ENCODE measurements at regions not wholly inside any gene's neighbourhood (a gene's known extent, or its start where the extent isn't known, plus 50 kb on each side); places are given as distances from the start of the nearest gene placed in this dataset.

DNA sequence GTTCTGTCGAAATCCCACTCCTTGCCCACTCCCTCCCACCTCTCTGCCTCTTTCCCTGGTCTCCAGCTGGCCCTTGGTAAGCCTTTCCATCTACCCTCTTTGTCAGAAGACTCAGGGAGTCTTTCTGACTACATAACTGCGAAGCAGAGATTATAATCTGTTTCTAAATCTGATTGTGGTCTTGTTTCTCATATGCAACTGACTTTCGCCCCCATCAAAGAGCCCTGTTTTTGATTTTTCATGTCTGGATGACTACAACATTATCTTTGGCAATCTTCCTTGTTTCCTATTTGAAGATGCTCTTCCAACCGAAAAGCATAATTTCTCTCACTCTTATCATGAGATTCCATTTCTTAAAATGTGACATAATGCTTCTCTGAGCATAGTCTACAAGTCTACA is 218.2 kb upstream of the ADAMTSL1 start:
- TF ChIP-seq MTA1 (IDR thresholded peaks at IDR 0.05; ENCODE audit: borderline replicate concordance): no peak
- no peak for TF ChIP-seq SMARCC2 (IDR thresholded peaks at IDR 0.05; ENCODE audit: low read depth)
- no peak for TF ChIP-seq KLF16 (IDR thresholded peaks at IDR 0.05)
- no peak for TF ChIP-seq TAF1 (IDR thresholded peaks at IDR 0.05; ENCODE audit: control insufficient read depth, extremely low read depth, insufficient read depth, low read length, severe bottlenecking)
- TF ChIP-seq ARNT (IDR thresholded peaks at IDR 0.05): no peak
- no peak for TF ChIP-seq PML (IDR thresholded peaks at IDR 0.05; ENCODE audit: low read length)
- no peak for TF ChIP-seq SMC3 (conservative IDR thresholded peaks at IDR 0.05; ENCODE audit: insufficient read depth, low read depth, low read length)
- TF ChIP-seq, protein P1, sequence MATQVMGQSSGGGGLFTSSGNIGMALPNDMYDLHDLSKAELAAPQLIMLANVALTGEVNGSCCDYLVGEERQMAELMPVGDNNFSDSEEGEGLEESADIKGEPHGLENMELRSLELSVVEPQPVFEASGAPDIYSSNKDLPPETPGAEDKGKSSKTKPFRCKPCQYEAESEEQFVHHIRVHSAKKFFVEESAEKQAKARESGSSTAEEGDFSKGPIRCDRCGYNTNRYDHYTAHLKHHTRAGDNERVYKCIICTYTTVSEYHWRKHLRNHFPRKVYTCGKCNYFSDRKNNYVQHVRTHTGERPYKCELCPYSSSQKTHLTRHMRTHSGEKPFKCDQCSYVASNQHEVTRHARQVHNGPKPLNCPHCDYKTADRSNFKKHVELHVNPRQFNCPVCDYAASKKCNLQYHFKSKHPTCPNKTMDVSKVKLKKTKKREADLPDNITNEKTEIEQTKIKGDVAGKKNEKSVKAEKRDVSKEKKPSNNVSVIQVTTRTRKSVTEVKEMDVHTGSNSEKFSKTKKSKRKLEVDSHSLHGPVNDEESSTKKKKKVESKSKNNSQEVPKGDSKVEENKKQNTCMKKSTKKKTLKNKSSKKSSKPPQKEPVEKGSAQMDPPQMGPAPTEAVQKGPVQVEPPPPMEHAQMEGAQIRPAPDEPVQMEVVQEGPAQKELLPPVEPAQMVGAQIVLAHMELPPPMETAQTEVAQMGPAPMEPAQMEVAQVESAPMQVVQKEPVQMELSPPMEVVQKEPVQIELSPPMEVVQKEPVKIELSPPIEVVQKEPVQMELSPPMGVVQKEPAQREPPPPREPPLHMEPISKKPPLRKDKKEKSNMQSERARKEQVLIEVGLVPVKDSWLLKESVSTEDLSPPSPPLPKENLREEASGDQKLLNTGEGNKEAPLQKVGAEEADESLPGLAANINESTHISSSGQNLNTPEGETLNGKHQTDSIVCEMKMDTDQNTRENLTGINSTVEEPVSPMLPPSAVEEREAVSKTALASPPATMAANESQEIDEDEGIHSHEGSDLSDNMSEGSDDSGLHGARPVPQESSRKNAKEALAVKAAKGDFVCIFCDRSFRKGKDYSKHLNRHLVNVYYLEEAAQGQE (IDR thresholded peaks at IDR 0.05; ENCODE audit: borderline replicate concordance): no peak
- TF ChIP-seq, protein P1 (CRISPR knock-in tag; IDR thresholded peaks at IDR 0.05; ENCODE audit: low read depth): no peak

Data from K562 (cell line).